Stimulated activated CD8-positive, alpha-beta memory T cell treated with anti-CD3 and anti-CD28 coated beads, Interleukin-2, amount 100 ng/mL, for 48 hours (primary cell): ENCODE measurements at regions not wholly inside any gene's neighbourhood (a gene's known extent, or its start where the extent isn't known, plus 50 kb on each side); places are given as distances from the start of the nearest gene placed in this dataset.

Experiments used
- DNase-seq, 2 donors: peaks; one replicate each; pipeline ENCODE4 v3.0.0-alpha.2; 2020; ENCODE audit warnings: low read depth in 2 of 2

- DNase-seq: no peak
Observed at GRCh38 chrY:13167698-13168097, 263.0 kb downstream of the DDX3Y start.

- no peak for DNase-seq
Observed at GRCh38 chrY:13168257-13168656, 263.6 kb downstream of the DDX3Y start.
